IPS-20b (cell line): ENCODE measurements at regions not wholly inside any gene's neighbourhood (a gene's known extent, or its start where the extent isn't known, plus 50 kb on each side); places are given as distances from the start of the nearest gene placed in this dataset.

Experiments
- H3K27ac ChIP-seq: one replicate; pipeline ENCODE4 v1.5.1; 2013; ENCODE audit warnings: low read length
- H3K27me3 ChIP-seq: 2 replicates; pipeline ENCODE4 v1.6.1; 2013; ENCODE audit warnings: mild to moderate bottlenecking, low read length, inconsistent platforms; ENCODE audit not compliant: insufficient read depth
- H3K36me3 ChIP-seq: 2 replicates; pipeline ENCODE4 v1.6.1; 2013; ENCODE audit warnings: low read depth, mild to moderate bottlenecking, inconsistent platforms, low read length, moderate library complexity; ENCODE audit not compliant: insufficient read depth
- H3K4me1 ChIP-seq: 2 replicates; pipeline ENCODE4 v1.6.1; 2013; ENCODE audit warnings: mild to moderate bottlenecking, control low read depth, inconsistent platforms, low read length, moderate library complexity; ENCODE audit not compliant: insufficient read depth
- H3K4me3 ChIP-seq: 2 replicates; pipeline ENCODE4 v1.5.1; 2013; ENCODE audit warnings: mild to moderate bottlenecking, low read length, inconsistent platforms
- H3K9ac ChIP-seq: 2 replicates; pipeline ENCODE4 v1.6.1; 2013; ENCODE audit warnings: low read depth, mild to moderate bottlenecking, inconsistent platforms, low read length, moderate library complexity
- H3K9me3 ChIP-seq: 2 replicates; pipeline ENCODE4 v1.6.1; 2013; ENCODE audit warnings: mild to moderate bottlenecking, low read depth, low read length, inconsistent platforms; ENCODE audit not compliant: insufficient read depth

GRCh38 chr18:75524181-75524580 lies 96.7 kb upstream of the SMIM21 start:
- Histone ChIP-seq H3K9me3 (no peaks in the 10 kb centered on the region), H3K4me3 (no peak overlapping the region), H3K36me3 (no peaks in the 10 kb centered on the region), H3K9ac (no peak overlapping the region), H3K27ac (no peak overlapping the region), H3K27me3 (no peaks in the 10 kb centered on the region), H3K4me1 (no peaks in the 10 kb centered on the region)

- Histone ChIP-seq H3K27me3 (no peaks in the 10 kb centered on the region), H3K36me3 (no peaks in the 10 kb centered on the region), H3K9ac (no peak overlapping the region), H3K4me1 (no peaks in the 10 kb centered on the region), H3K9me3 (no peaks in the 10 kb centered on the region), H3K4me3 (no peak overlapping the region), H3K27ac (no peak overlapping the region)
Observed at GRCh38 chr18:75521816-75522215, 94.3 kb upstream of the SMIM21 start.

GRCh38 chr18:75518007-75518406 lies 90.5 kb upstream of the SMIM21 start:
- Histone ChIP-seq H3K27me3 (no peaks in the 10 kb centered on the region), H3K9ac (no peak overlapping the region), H3K36me3 (no peaks in the 10 kb centered on the region), H3K4me3 (no peak overlapping the region), H3K9me3 (no peaks in the 10 kb centered on the region), H3K27ac (no peak overlapping the region), H3K4me1 (no peaks in the 10 kb centered on the region)

- Histone ChIP-seq H3K4me1 (no peaks in the 10 kb centered on the region), H3K27ac (no peak overlapping the region), H3K9ac (no peak overlapping the region), H3K27me3 (no peaks in the 10 kb centered on the region), H3K36me3 (no peaks in the 10 kb centered on the region), H3K4me3 (no peak overlapping the region), H3K9me3 (no peaks in the 10 kb centered on the region)
Observed at GRCh38 chr18:75517286-75517685, 89.8 kb upstream of the SMIM21 start.

- Histone ChIP-seq H3K9me3 (no peaks in the 10 kb centered on the region), H3K4me3 (no peak overlapping the region), H3K27ac (no peak overlapping the region), H3K4me1 (no peaks in the 10 kb centered on the region), H3K36me3 (no peaks in the 10 kb centered on the region), H3K9ac (no peak overlapping the region), H3K27me3 (no peaks in the 10 kb centered on the region)
Observed at GRCh38 chr18:75507636-75508035, 80.1 kb upstream of the SMIM21 start.

- H3K27me3 ChIP-seq, result no peaks in the 10 kb centered on the region
- no peak overlapping the region for H3K9ac ChIP-seq
- no peak overlapping the region for H3K4me3 ChIP-seq
- H3K4me1 ChIP-seq, result no peaks in the 10 kb centered on the region
- no peaks in the 10 kb centered on the region for H3K36me3 ChIP-seq
- H3K27ac ChIP-seq, result no peak overlapping the region
- no peaks in the 10 kb centered on the region for H3K9me3 ChIP-seq
Observed at GRCh38 chr18:75506913-75507312, 79.4 kb upstream of the SMIM21 start.

- Histone ChIP-seq H3K9me3 (no peaks in the 10 kb centered on the region), H3K4me3 (no peak overlapping the region), H3K27me3 (no peaks in the 10 kb centered on the region), H3K36me3 (no peaks in the 10 kb centered on the region), H3K4me1 (no peaks in the 10 kb centered on the region), H3K9ac (no peak overlapping the region), H3K27ac (no peak overlapping the region)
Observed at GRCh38 chr18:75504469-75504868, 77.0 kb upstream of the SMIM21 start.

GRCh38 chr18:75503615-75504014 lies 76.1 kb upstream of the SMIM21 start:
- H3K36me3 ChIP-seq, result no peaks in the 10 kb centered on the region
- H3K27ac ChIP-seq, result no peak overlapping the region
- H3K27me3 ChIP-seq, result no peaks in the 10 kb centered on the region
- no peaks in the 10 kb centered on the region for H3K9me3 ChIP-seq
- H3K4me3 ChIP-seq, result no peak overlapping the region
- no peaks in the 10 kb centered on the region for H3K4me1 ChIP-seq
- H3K9ac ChIP-seq, result no peak overlapping the region

- H3K4me3 ChIP-seq, result no peak overlapping the region
- no peak overlapping the region for H3K9ac ChIP-seq
- no peaks in the 10 kb centered on the region for H3K36me3 ChIP-seq
- H3K27ac ChIP-seq, result no peak overlapping the region
- H3K4me1 ChIP-seq, result no peaks in the 10 kb centered on the region
- no peaks in the 10 kb centered on the region for H3K27me3 ChIP-seq
- no peaks in the 10 kb centered on the region for H3K9me3 ChIP-seq
Observed at GRCh38 chr18:75502286-75502685, 74.8 kb upstream of the SMIM21 start.

GRCh38 chr18:75500545-75500944 lies 73.0 kb upstream of the SMIM21 start:
- no peaks in the 10 kb centered on the region for H3K27me3 ChIP-seq
- H3K4me1 ChIP-seq, result no peaks in the 10 kb centered on the region
- H3K9me3 ChIP-seq, result no peaks in the 10 kb centered on the region
- H3K9ac ChIP-seq, result no peak overlapping the region
- H3K27ac ChIP-seq, result no peak overlapping the region
- no peak overlapping the region for H3K4me3 ChIP-seq
- H3K36me3 ChIP-seq, result no peaks in the 10 kb centered on the region

- Histone ChIP-seq H3K4me3 (no peak overlapping the region), H3K27me3 (no peaks in the 10 kb centered on the region), H3K9ac (no peak overlapping the region), H3K4me1 (no peaks in the 10 kb centered on the region), H3K9me3 (no peaks in the 10 kb centered on the region), H3K36me3 (no peaks in the 10 kb centered on the region), H3K27ac (no peak overlapping the region)
Observed at GRCh38 chr18:75497576-75498235, 70.2 kb upstream of the SMIM21 start.

GRCh38 chr18:75496151-75496550 lies 68.6 kb upstream of the SMIM21 start:
- H3K4me3 ChIP-seq, result no peak overlapping the region
- no peak overlapping the region for H3K9ac ChIP-seq
- H3K36me3 ChIP-seq, result no peaks in the 10 kb centered on the region
- H3K27ac ChIP-seq, result no peak overlapping the region
- H3K9me3 ChIP-seq, result no peaks in the 10 kb centered on the region
- H3K27me3 ChIP-seq, result no peaks in the 10 kb centered on the region
- no peaks in the 10 kb centered on the region for H3K4me1 ChIP-seq
